ENCODE measurements at regions not wholly inside any gene's neighbourhood (a gene's known extent, or its start where the extent isn't known, plus 50 kb on each side); places are given as distances from the start of the nearest gene placed in this dataset.

DNA sequence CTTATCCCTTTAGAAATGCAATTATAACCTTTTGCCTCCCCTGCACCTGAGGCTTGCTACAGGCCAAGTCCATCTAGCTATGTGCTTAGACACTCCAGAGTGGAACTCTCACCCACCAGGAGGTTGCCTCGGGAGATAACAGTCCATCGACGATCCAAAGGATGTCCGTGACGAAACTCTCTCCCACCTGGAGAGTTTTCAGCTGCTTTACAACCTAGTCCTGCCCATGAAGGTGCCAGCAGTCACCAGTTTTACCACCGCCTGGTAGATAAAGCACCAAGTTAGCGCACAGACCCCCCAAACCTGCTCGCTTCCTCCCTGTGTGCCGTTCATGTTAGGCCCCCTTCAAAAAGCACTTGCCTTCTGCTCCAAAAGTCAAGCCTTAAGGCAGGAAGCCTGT is 53.1 kb upstream of the SHISAL1 start:
- Histone ChIP-seq H3K9me2 (ENCODE audit: insufficient read depth, low read length) (no peaks in the 10 kb centered on the region), H3K27ac (ENCODE audit: low read length) (no peak overlapping the region), H2AFZ (ENCODE audit: low read depth, low read length) (no peak overlapping the region), H3K4me2 (ENCODE audit: low read length) (no peak overlapping the region), H4K20me1 (ENCODE audit: insufficient read depth) (no peaks in the 10 kb centered on the region), H3K27me3 (ENCODE audit: insufficient read depth, low read depth, low read length) (no peaks in the 10 kb centered on the region), H3K4me3 (ENCODE audit: low read length) (no peak overlapping the region), H3K79me2 (replicated peaks; ENCODE audit: insufficient read depth, low read length) (no peaks in the 10 kb centered on the region), H3K9me3 (ENCODE audit: low read length) (no peaks in the 10 kb centered on the region), H3F3A (ENCODE audit: insufficient read depth, low read length, poor library complexity, severe bottlenecking) (no peaks in the 10 kb centered on the region), H3K9ac (ENCODE audit: low read length) (no peak overlapping the region), H3K36me3 (ENCODE audit: insufficient read depth, low read length) (no peaks in the 10 kb centered on the region)
- TF ChIP-seq EZH2 (IDR thresholded peaks at IDR 0.05; ENCODE audit: borderline replicate concordance, insufficient read depth, low read length, poor library complexity, severe bottlenecking) (no peak), POLR2AphosphoS5 (IDR thresholded peaks at IDR 0.05) (no peak), TAF1 (IDR thresholded peaks at IDR 0.05; ENCODE audit: low read depth) (no peak), EP300 (conservative IDR thresholded peaks at IDR 0.05; ENCODE audit: poor library complexity, severe bottlenecking) (no peak), SMC3 (conservative IDR thresholded peaks at IDR 0.05; ENCODE audit: poor library complexity) (no peak), MXI1 (conservative IDR thresholded peaks at IDR 0.05; ENCODE audit: poor library complexity, severe bottlenecking) (no peak), RAD21 (conservative IDR thresholded peaks at IDR 0.05) (no peak)
- TF ChIP-seq, protein P1, sequence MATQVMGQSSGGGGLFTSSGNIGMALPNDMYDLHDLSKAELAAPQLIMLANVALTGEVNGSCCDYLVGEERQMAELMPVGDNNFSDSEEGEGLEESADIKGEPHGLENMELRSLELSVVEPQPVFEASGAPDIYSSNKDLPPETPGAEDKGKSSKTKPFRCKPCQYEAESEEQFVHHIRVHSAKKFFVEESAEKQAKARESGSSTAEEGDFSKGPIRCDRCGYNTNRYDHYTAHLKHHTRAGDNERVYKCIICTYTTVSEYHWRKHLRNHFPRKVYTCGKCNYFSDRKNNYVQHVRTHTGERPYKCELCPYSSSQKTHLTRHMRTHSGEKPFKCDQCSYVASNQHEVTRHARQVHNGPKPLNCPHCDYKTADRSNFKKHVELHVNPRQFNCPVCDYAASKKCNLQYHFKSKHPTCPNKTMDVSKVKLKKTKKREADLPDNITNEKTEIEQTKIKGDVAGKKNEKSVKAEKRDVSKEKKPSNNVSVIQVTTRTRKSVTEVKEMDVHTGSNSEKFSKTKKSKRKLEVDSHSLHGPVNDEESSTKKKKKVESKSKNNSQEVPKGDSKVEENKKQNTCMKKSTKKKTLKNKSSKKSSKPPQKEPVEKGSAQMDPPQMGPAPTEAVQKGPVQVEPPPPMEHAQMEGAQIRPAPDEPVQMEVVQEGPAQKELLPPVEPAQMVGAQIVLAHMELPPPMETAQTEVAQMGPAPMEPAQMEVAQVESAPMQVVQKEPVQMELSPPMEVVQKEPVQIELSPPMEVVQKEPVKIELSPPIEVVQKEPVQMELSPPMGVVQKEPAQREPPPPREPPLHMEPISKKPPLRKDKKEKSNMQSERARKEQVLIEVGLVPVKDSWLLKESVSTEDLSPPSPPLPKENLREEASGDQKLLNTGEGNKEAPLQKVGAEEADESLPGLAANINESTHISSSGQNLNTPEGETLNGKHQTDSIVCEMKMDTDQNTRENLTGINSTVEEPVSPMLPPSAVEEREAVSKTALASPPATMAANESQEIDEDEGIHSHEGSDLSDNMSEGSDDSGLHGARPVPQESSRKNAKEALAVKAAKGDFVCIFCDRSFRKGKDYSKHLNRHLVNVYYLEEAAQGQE (IDR thresholded peaks at IDR 0.05; ENCODE audit: borderline replicate concordance) = no peak
- TF ChIP-seq, protein P2, sequence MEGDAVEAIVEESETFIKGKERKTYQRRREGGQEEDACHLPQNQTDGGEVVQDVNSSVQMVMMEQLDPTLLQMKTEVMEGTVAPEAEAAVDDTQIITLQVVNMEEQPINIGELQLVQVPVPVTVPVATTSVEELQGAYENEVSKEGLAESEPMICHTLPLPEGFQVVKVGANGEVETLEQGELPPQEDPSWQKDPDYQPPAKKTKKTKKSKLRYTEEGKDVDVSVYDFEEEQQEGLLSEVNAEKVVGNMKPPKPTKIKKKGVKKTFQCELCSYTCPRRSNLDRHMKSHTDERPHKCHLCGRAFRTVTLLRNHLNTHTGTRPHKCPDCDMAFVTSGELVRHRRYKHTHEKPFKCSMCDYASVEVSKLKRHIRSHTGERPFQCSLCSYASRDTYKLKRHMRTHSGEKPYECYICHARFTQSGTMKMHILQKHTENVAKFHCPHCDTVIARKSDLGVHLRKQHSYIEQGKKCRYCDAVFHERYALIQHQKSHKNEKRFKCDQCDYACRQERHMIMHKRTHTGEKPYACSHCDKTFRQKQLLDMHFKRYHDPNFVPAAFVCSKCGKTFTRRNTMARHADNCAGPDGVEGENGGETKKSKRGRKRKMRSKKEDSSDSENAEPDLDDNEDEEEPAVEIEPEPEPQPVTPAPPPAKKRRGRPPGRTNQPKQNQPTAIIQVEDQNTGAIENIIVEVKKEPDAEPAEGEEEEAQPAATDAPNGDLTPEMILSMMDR (IDR thresholded peaks at IDR 0.05; ENCODE audit: poor library complexity, severe bottlenecking) = no peak

DNA sequence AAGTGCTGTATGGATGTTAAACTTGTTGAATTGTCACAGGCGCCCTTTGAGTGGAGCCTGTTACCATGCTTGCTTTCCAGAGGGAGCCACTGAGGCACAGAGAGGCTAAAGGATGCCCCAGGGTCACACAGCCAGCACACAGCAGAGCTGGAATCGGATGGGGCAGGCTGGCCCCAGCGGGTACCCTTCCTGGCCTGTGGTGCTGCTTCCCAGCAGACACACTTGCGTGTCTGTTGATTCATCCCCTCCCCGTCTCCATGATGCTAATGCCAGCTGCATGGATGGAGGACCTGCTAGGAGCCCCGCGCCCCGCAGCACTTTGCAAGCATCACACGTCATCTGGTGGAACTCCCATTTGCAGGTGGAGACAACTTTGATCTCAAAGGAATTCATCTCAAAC is 52.4 kb upstream of the SHISAL1 start:
- Histone ChIP-seq H3K4me2 (ENCODE audit: low read length) (no peak overlapping the region), H3F3A (ENCODE audit: insufficient read depth, low read length, poor library complexity, severe bottlenecking) (no peaks in the 10 kb centered on the region), H3K79me2 (replicated peaks; ENCODE audit: insufficient read depth, low read length) (no peaks in the 10 kb centered on the region), H3K9me3 (ENCODE audit: low read length) (no peaks in the 10 kb centered on the region), H3K9me2 (ENCODE audit: insufficient read depth, low read length) (no peaks in the 10 kb centered on the region), H3K27ac (ENCODE audit: low read length) (no peak overlapping the region), H3K9ac (ENCODE audit: low read length) (no peak overlapping the region), H3K27me3 (ENCODE audit: insufficient read depth, low read depth, low read length) (no peaks in the 10 kb centered on the region), H3K4me3 (ENCODE audit: low read length) (no peak overlapping the region), H4K20me1 (ENCODE audit: insufficient read depth) (no peaks in the 10 kb centered on the region), H2AFZ (ENCODE audit: low read depth, low read length) (no peak overlapping the region), H3K36me3 (ENCODE audit: insufficient read depth, low read length) (no peaks in the 10 kb centered on the region)
- TF ChIP-seq TAF1 (IDR thresholded peaks at IDR 0.05; ENCODE audit: low read depth) (no peak), EZH2 (IDR thresholded peaks at IDR 0.05; ENCODE audit: borderline replicate concordance, insufficient read depth, low read length, poor library complexity, severe bottlenecking) (no peak), POLR2AphosphoS5 (IDR thresholded peaks at IDR 0.05) (no peak), SMC3 (conservative IDR thresholded peaks at IDR 0.05; ENCODE audit: poor library complexity) (no peak), MXI1 (conservative IDR thresholded peaks at IDR 0.05; ENCODE audit: poor library complexity, severe bottlenecking) (no peak), EP300 (conservative IDR thresholded peaks at IDR 0.05; ENCODE audit: poor library complexity, severe bottlenecking) (no peak), RAD21 (conservative IDR thresholded peaks at IDR 0.05) (no peak)
- TF ChIP-seq, protein P2 (IDR thresholded peaks at IDR 0.05; ENCODE audit: poor library complexity, severe bottlenecking) = no peak
- TF ChIP-seq, protein P1 (IDR thresholded peaks at IDR 0.05; ENCODE audit: borderline replicate concordance) = no peak
